Endothelial cell of umbilical vein (primary cell): ENCODE measurements at regions not wholly inside any gene's neighbourhood (a gene's known extent, or its start where the extent isn't known, plus 50 kb on each side); places are given as distances from the start of the nearest gene placed in this dataset.

Experiments
- BruUV-seq: library from RNA; stranded (reverse); fragments of 400-500 nt; replicated peaks from 2 replicates; lab custom pipeline; 2021; lab: Mats Ljungman, UMichigan
- CTCF ChIA-PET: fragments of 300-600, 350-600 bp; sonication (Branson Sonifier 250); formaldehyde crosslinking; loops from one replicate; lab custom pipeline; 2021; ENCODE audit warnings: antibody characterized with exemption, inconsistent platforms; lab: Charles Lee
- POLR2A ChIA-PET: fragments of 300-600, 350-600 bp; sonication (Branson Sonifier 250); formaldehyde crosslinking; loops from one replicate; lab custom pipeline; 2021; ENCODE audit warnings: antibody characterized with exemption, inconsistent platforms; lab: Charles Lee
- DNase-seq: peaks from one replicate; pipeline ENCODE4 v3.0.0-alpha.2; 2011; ENCODE audit warnings: low read depth, low spot score
- FAIRE-seq: peaks from 2 replicates; lab custom pipeline; 2011; peaks lifted over from hg19 to GRCh38; lab: Jason Lieb, UNC
- H2AFZ ChIP-seq: 2 replicates; pipeline ENCODE4 v1.6.0; 2012; ENCODE audit warnings: low read depth, low read length, control low read depth, inconsistent platforms
- H3K27ac ChIP-seq: 2 replicates; pipeline ENCODE4 v1.5.1; 2011; ENCODE audit warnings: low read depth, mild to moderate bottlenecking, control low read depth, low read length, moderate library complexity; ENCODE audit not compliant: insufficient read depth
- H3K27me3 ChIP-seq, 2 experiments: 2 replicates each; pipeline versions ENCODE4 v1.6.0 to v1.6.1; 2011; ENCODE audit warnings: low read length in 2 of 2, mixed read lengths in 1 of 2; ENCODE audit not compliant: control insufficient read depth in 2 of 2, insufficient read depth in 2 of 2
- H3K36me3 ChIP-seq, 2 experiments: 2 replicates in 1 of 2; 3 replicates in 1 of 2; pipeline ENCODE4 v1.5.1; 2011; ENCODE audit warnings: low read length in 2 of 2, mild to moderate bottlenecking in 1 of 2, moderate library complexity in 1 of 2; ENCODE audit not compliant: control insufficient read depth in 2 of 2, insufficient read depth in 2 of 2; ENCODE audit errors: extremely low read depth in 1 of 2
- H3K4me1 ChIP-seq: 3 replicates; pipeline ENCODE4 v1.5.1; 2011; ENCODE audit warnings: mild to moderate bottlenecking, low read length; ENCODE audit not compliant: control insufficient read depth, insufficient read depth; ENCODE audit errors: extremely low read depth
- H3K4me2 ChIP-seq: 2 replicates; pipeline ENCODE4 v1.6.1; 2011; ENCODE audit warnings: low read length, control low read depth, mixed read lengths; ENCODE audit not compliant: insufficient read depth
- H3K4me3 ChIP-seq, 3 experiments: fragments of 200-600 bp in 1 of 3; sonication (generic), shearing (Covaris generic) in 1 of 3; replicated peaks in 1 of 3; 2 replicates each; pipeline ENCODE4 v1.5.1; 2011 to 2016; ENCODE audit warnings: control low read depth in 3 of 3, low read length in 3 of 3, mild to moderate bottlenecking in 2 of 3, inconsistent platforms in 1 of 3, low read depth in 1 of 3, moderate library complexity in 1 of 3; ENCODE audit not compliant: insufficient read depth in 1 of 3
- H3K79me2 ChIP-seq: 2 replicates; pipeline ENCODE4 v1.6.0; 2012; ENCODE audit warnings: low read length, inconsistent platforms; ENCODE audit not compliant: control insufficient read depth, insufficient read depth
- H3K9ac ChIP-seq: replicated peaks from 2 replicates; pipeline ENCODE3; 2011; ENCODE audit warnings: low read length, control low read depth; ENCODE audit not compliant: insufficient read depth; ENCODE audit errors: extremely low read depth
- H3K9me1 ChIP-seq: replicated peaks from 3 replicates; pipeline ENCODE4 v1.6.0; 2011; ENCODE audit warnings: mild to moderate bottlenecking, low read length; ENCODE audit not compliant: control insufficient read depth, insufficient read depth; ENCODE audit errors: extremely low read depth
- H3K9me3 ChIP-seq: replicated peaks from 2 replicates; pipeline ENCODE4 v1.5.1; 2012; ENCODE audit warnings: low read length, inconsistent platforms; ENCODE audit not compliant: control insufficient read depth, insufficient read depth
- H4K20me1 ChIP-seq: replicated peaks from 2 replicates; pipeline ENCODE3; 2011; ENCODE audit warnings: mild to moderate bottlenecking, low read length; ENCODE audit not compliant: control insufficient read depth, insufficient read depth; ENCODE audit errors: extremely low read depth
- CTCF ChIP-seq, 2 donors: IDR thresholded peaks; 1 replicate in 1 of 2; 2 replicates in 1 of 2; pipeline ENCODE4 v1.5.1; 2011; ENCODE audit warnings: low read length in 2 of 2, mild to moderate bottlenecking in 2 of 2, moderate library complexity in 2 of 2, control low read depth in 1 of 2, inconsistent platforms in 1 of 2, low read depth in 1 of 2; ENCODE audit not compliant: insufficient read depth in 1 of 2; ENCODE audit errors: extremely low read depth in 1 of 2
- EZH2 ChIP-seq: IDR thresholded peaks from 2 replicates; pipeline ENCODE4 v1.6.1; 2012; ENCODE audit warnings: borderline replicate concordance, low read depth, mild to moderate bottlenecking, moderate library complexity, low read length, inconsistent platforms; ENCODE audit not compliant: severe bottlenecking
- FOS ChIP-seq: IDR thresholded peaks from 2 replicates; pipeline ENCODE4 v1.6.1; 2011; ENCODE audit warnings: mild to moderate bottlenecking, low read length, moderate library complexity, borderline replicate concordance; ENCODE audit not compliant: insufficient read depth
- GATA2 ChIP-seq: IDR thresholded peaks from 2 replicates; pipeline ENCODE4 v1.7.0; 2011; ENCODE audit warnings: low read depth, mild to moderate bottlenecking, moderate library complexity, mixed read lengths, low read length; ENCODE audit not compliant: insufficient read length, insufficient read depth
- JUN ChIP-seq: IDR thresholded peaks from 2 replicates; pipeline ENCODE4 v1.6.1; 2011; ENCODE audit warnings: borderline replicate concordance, low read depth; ENCODE audit not compliant: insufficient read length, insufficient read depth
- MYC ChIP-seq: IDR thresholded peaks from one replicate; pipeline ENCODE4 v1.6.1; 2011; ENCODE audit warnings: mild to moderate bottlenecking, low read depth, low read length
- POLR2A ChIP-seq: IDR thresholded peaks from 2 replicates; pipeline ENCODE4 v1.6.1; 2012; ENCODE audit warnings: low read depth, mild to moderate bottlenecking, control low read depth, low read length
- POLR2AphosphoS5 ChIP-seq: IDR thresholded peaks from 2 replicates; pipeline ENCODE4 v1.6.1; 2012; ENCODE audit warnings: low read depth, mild to moderate bottlenecking, control low read depth, low read length, moderate library complexity; ENCODE audit not compliant: insufficient read depth
- dilution Hi-C: fragments of 300-500 bp; cut with MboI; formaldehyde crosslinking; loops from one replicate; pipeline ENCODE4 v1.15.0; 2019; ENCODE audit warnings: low sequenced_read_pairs; ENCODE audit not compliant: extremely low pct_ligation_motif_present
- intact Hi-C: fragments of 100-400 bp; cut with micrococcal nuclease; formaldehyde crosslinking; loops from one replicate; pipeline ENCODE4 v1.10.0; 2022
- TF ChIP-seq, protein P1 (sequence below): IDR thresholded peaks from 2 replicates; pipeline ENCODE4 v1.6.1; 2011; ENCODE audit not compliant: insufficient read depth, insufficient read length

GRCh38 chr2:66105066-66105753 is 329.7 kb upstream of the MEIS1 start:
- intact Hi-C loops = no loop called here
- DNase-seq (no peak), FAIRE-seq (no peak)
- dilution Hi-C loops = no loop called here
- Histone ChIP-seq H3K36me3 (no peaks in the 10 kb centered on the region), H4K20me1 (no peaks in the 10 kb centered on the region), H3K4me1 (no peaks in the 10 kb centered on the region), H2AFZ (no peak overlapping the region), H3K4me3 (no peak overlapping the region), H3K79me2 (no peaks in the 10 kb centered on the region), H3K27ac (no peak overlapping the region), H3K9ac (no peak overlapping the region), H3K9me1 (no peaks in the 10 kb centered on the region), H3K27me3 (no peaks in the 10 kb centered on the region), H3K9me3 (no peaks in the 10 kb centered on the region), H3K4me2 (no peak overlapping the region)
- ChIA-PET CTCF (no interaction called here), POLR2A (no interaction called here)
- no peak for TF ChIP-seq GATA2
- BruUV-seq = no TSS peak

- Histone ChIP-seq H3K27ac (no peak overlapping the region), H3K27me3 (no peaks in the 10 kb centered on the region), H3K4me2 (no peak overlapping the region), H3K9me1 (no peaks in the 10 kb centered on the region), H4K20me1 (no peaks in the 10 kb centered on the region), H2AFZ (no peak overlapping the region), H3K79me2 (no peaks in the 10 kb centered on the region), H3K9ac (no peak overlapping the region), H3K4me3 (no peak overlapping the region), H3K4me1 (no peaks in the 10 kb centered on the region), H3K36me3 (no peaks in the 10 kb centered on the region), H3K9me3 (no peaks in the 10 kb centered on the region)
- FAIRE-seq (no peak), DNase-seq (no peak)
- no peak for TF ChIP-seq MYC
- TF ChIP-seq FOS = no peak
- TF ChIP-seq GATA2 = no peak
- TF ChIP-seq JUN = no peak
- TF ChIP-seq EZH2 = no peak
- TF ChIP-seq, protein P1, sequence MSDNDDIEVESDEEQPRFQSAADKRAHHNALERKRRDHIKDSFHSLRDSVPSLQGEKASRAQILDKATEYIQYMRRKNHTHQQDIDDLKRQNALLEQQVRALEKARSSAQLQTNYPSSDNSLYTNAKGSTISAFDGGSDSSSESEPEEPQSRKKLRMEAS = no peak
- no peak for TF ChIP-seq POLR2AphosphoS5
- TF ChIP-seq CTCF (IDR thresholded peaks at IDR 0.05; ENCODE audit: extremely low read depth in 1 of 2, insufficient read depth in 1 of 2, low read depth in 1 of 2, low read length in 2 of 2) = no peak
- TF ChIP-seq POLR2A = no peak
- no TSS peak for BruUV-seq
- intact Hi-C loops (no loop called here), dilution Hi-C loops (no loop called here)
- ChIA-PET CTCF (no interaction called here), POLR2A (no interaction called here)
Measured at GRCh38 chr2:66103581-66103980, 331.3 kb upstream of the MEIS1 start.
